Prostate gland (tissue), 2 donors: ENCODE measurements at regions not wholly inside any gene's neighbourhood (a gene's known extent, or its start where the extent isn't known, plus 50 kb on each side); places are given as distances from the start of the nearest gene placed in this dataset.
"Not testable (repeated sequence)": the region's sequence is repeated elsewhere in the genome, so short reads cannot be mapped to it uniquely, and the experiment has no call there.

Experiments
- DNase-seq: peaks from one replicate; pipeline ENCODE4 v3.0.0-alpha.2; 2019; ENCODE audit warnings: low spot score
- H3K27ac ChIP-seq, 2 donors: fragments of 200-600 bp; sonication (generic); 2 replicates each; pipeline ENCODE4 v1.5.1; 2017 to 2019
- H3K27me3 ChIP-seq: fragments of 200-600 bp; sonication (generic); replicated peaks from 2 replicates; pipeline ENCODE4 v1.5.1; 2019; ENCODE audit not compliant: insufficient read depth
- H3K36me3 ChIP-seq, 2 donors: fragments of 200-600 bp; sonication (generic); 1 replicate in 1 of 2; 2 replicates in 1 of 2; pipeline versions ENCODE4 v1.5.1 to v1.8.1; 2017 to 2019
- H3K4me1 ChIP-seq: fragments of 200-600 bp; sonication (generic); replicated peaks from 2 replicates; pipeline ENCODE4 v1.5.1; 2019
- H3K4me3 ChIP-seq, 2 donors: fragments of 200-600 bp; sonication (generic); 2 replicates each; pipeline ENCODE4 v1.5.1; 2017 to 2019
- H3K9me3 ChIP-seq: fragments of 200-600 bp; sonication (generic); 2 replicates; pipeline ENCODE4 v1.5.1; 2017
- CTCF ChIP-seq, 4 experiments: fragments of 200-600 bp in 2 of 4; fragments of 450-650 bp in 2 of 4; sonication (generic) in 2 of 4; IDR thresholded peaks; 1 replicate in 3 of 4; 2 replicates in 1 of 4; pipeline ENCODE4 v1.5.1; 2016 to 2019; ENCODE audit warnings: antibody characterized with exemption in 4 of 4, mild to moderate bottlenecking in 2 of 4, moderate library complexity in 2 of 4
- POLR2A ChIP-seq: fragments of 450-650 bp; IDR thresholded peaks from one replicate; pipeline ENCODE4 v1.6.1; 2016; ENCODE audit warnings: antibody characterized with exemption, mild to moderate bottlenecking
- POLR2AphosphoS5 ChIP-seq: sonication (generic); formaldehyde crosslinking; IDR thresholded peaks from one replicate; pipeline ENCODE4 v1.6.1; 2017; ENCODE audit warnings: antibody characterized with exemption
- WGBS: methylation state at CpG from one replicate; pipeline ENCODE4 v1.1.5; 2018; 5-methylcytosine and 5-hydroxymethylcytosine counted together
- intact Hi-C: fragments of 100-400 bp; cut with DNase I; formaldehyde crosslinking; loops from one replicate; pipeline ENCODE4 v1.14.2; 2022

- 60% methylated on average over 1 of the region's 1 CpG for WGBS
- Histone ChIP-seq H3K27ac (no peak overlapping the region), H3K4me3 (no peak overlapping the region), H3K4me1 (no peaks in the 10 kb centered on the region), H3K9me3 (no peaks in the 10 kb centered on the region), H3K27me3 (no peaks in the 10 kb centered on the region), H3K36me3 (no peaks in the 10 kb centered on the region)
- intact Hi-C loops, result no loop called here
- no peak for TF ChIP-seq POLR2A
- no peak for TF ChIP-seq POLR2AphosphoS5
- no peak for TF ChIP-seq CTCF (IDR thresholded peaks at IDR 0.05)
- DNase-seq, result no peak
Observed at GRCh38 chr7:82598958-82599357, 155.4 kb upstream of the CACNA2D1 start.

GRCh38 chr7:82595795-82596194 is 152.2 kb upstream of the CACNA2D1 start:
- H3K36me3 ChIP-seq, H3K27ac ChIP-seq, H3K4me3 ChIP-seq, H3K4me1 ChIP-seq, H3K9me3 ChIP-seq, H3K27me3 ChIP-seq, intact Hi-C loops, DNase-seq: not testable (repeated sequence)
- 85% methylated on average over 3 of the region's 3 CpGs for WGBS

GRCh38 chr7:82595176-82595575 is 151.6 kb upstream of the CACNA2D1 start:
- Histone ChIP-seq H3K9me3 (no peaks in the 10 kb centered on the region), H3K36me3 (no peaks in the 10 kb centered on the region), H3K27ac (no peak overlapping the region), H3K4me1 (no peaks in the 10 kb centered on the region), H3K27me3 (no peaks in the 10 kb centered on the region), H3K4me3 (no peak overlapping the region)
- TF ChIP-seq POLR2A (no peak), POLR2AphosphoS5 (no peak), CTCF (IDR thresholded peaks at IDR 0.05) (no peak)
- intact Hi-C loops, result no loop called here
- no peak for DNase-seq

GRCh38 chr7:82594665-82595064 is 151.1 kb upstream of the CACNA2D1 start:
- TF ChIP-seq POLR2AphosphoS5 (no peak), CTCF (IDR thresholded peaks at IDR 0.05) (no peak), POLR2A (no peak)
- DNase-seq, result no peak
- H3K27ac ChIP-seq, result no peak overlapping the region
- H3K4me1 ChIP-seq, result no peaks in the 10 kb centered on the region
- H3K4me3 ChIP-seq, result no peak overlapping the region
- 39% methylated on average over 6 of the region's 6 CpGs for WGBS
- H3K36me3 ChIP-seq, result no peaks in the 10 kb centered on the region
- no peaks in the 10 kb centered on the region for H3K9me3 ChIP-seq
- H3K27me3 ChIP-seq, result no peaks in the 10 kb centered on the region
- intact Hi-C loops, result no loop called here

DNA sequence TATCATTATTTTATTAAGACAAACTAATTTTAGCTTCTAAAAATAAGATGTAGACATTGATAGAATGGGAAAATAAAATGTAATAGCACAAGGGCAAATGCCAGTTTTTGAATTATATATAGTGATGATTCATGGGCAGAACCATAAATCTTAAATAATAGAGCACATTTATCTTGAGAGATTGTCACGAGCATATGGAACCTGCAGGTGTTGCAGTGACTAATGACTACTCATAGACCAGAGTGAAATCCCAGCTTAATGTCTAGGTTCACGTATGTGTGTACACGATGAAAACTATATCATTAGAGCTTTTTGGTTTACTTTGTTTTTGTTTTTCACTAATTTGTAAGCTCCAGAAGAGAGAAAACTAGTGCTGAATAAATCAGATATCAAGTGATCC is 150.2 kb upstream of the CACNA2D1 start:
- no peak overlapping the region for H3K27ac ChIP-seq
- H3K36me3 ChIP-seq, result no peaks in the 10 kb centered on the region
- intact Hi-C loops, result no loop called here
- TF ChIP-seq POLR2AphosphoS5 (no peak), CTCF (IDR thresholded peaks at IDR 0.05) (no peak), POLR2A (no peak)
- no peak overlapping the region for H3K4me3 ChIP-seq
- no peak for DNase-seq
- no peaks in the 10 kb centered on the region for H3K27me3 ChIP-seq
- no peaks in the 10 kb centered on the region for H3K4me1 ChIP-seq
- WGBS, result 70% methylated on average over 3 of the region's 3 CpGs
- no peaks in the 10 kb centered on the region for H3K9me3 ChIP-seq
